KBM-7 (cell line): ENCODE measurements at regions not wholly inside any gene's neighbourhood (a gene's known extent, or its start where the extent isn't known, plus 50 kb on each side); places are given as distances from the start of the nearest gene placed in this dataset.

Source experiments
- DNase-seq: peaks from one replicate; pipeline ENCODE4 v3.0.0-alpha.2; 2015
- in situ Hi-C: fragments of 300-500 bp; cut with MboI; formaldehyde crosslinking; loops from 2 replicates; pipeline ENCODE4 v1.14.3; 2020; ENCODE audit warnings: low sequenced_read_pairs, low pct_unique_long_range_greater_than_20kb, mixed read lengths

DNA sequence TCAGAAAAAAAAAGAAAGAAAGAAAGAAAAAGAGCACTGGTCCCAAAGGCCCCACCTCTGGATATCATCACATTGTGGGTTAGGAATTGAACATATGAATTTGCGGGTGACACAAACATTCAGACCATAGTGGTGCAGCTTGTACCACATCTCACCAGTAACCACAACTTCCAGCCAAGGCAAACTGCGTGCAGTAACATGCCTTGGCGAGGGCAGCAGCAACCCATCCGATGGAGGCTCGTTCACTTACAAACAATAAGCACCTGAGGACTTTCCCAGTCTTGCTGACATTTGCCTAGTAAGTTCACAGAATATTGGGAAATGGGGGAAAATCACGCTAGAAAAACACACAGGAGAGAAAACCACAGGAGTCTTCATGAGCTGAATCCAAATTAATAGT is 508.1 kb downstream of the ZNF608 start:
- in situ Hi-C loops, result no loop called here
- DNase-seq, result no peak

DNA sequence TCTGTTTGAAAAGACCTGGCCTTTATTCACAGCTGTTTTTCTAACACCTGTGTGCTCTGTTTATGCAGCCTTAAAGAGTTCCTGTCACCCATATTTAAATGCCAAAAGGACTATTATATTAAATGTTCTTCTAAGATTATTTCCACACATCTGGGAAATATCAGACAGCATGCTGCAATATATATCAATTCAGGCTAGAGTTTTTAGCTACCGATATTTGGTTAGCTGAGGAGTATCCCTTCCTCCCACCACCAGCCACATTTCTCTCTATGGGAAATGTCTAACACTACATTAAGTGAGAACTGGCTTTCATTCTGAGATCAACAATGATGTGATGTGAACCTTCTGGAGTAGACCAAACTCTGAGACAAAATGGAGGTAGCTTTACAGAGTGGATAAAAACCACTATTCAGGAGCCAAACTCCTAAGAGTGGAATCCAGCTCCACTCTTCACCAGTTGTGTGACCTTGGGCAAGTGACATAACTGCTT is 509.2 kb downstream of the ZNF608 start:
- no peak for DNase-seq
- in situ Hi-C loops, result no loop called here

DNA sequence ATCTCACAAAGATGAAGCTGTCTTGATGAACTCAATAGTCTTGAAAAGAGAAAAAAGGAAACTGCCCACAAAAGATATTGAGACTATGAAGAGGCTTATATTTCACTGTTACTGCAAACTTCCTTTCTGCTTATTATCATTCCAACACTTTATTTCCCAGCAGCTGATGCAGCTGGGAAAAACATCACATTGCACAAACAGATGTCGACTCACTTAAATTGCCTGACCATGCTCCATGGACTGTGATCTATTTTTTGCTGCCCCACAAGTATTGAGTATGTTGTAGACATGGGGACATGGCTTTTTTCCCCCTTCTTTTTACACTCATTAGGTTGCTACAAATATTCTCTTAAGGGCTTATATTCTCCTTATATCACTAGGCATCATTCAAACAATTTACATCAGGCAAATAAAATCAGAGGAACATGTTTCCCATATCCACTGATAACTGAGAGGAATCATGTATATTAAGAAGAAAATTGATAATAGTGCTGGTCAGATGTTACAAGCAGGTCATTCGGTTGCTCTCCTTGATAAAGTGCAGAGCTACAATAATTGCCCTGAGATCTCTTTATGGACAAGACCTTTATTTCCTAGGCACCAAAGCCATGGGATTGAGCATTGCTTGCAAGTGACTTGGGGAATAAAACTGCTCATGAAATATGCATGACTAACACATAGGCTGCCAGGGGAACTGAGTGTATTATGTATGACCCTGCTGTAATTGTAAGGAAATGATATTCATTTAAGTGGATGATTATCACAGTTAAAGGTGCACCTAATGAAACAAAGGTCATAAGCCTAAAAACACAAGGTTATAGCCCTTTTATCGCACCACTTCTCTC is 509.9 kb downstream of the ZNF608 start:
- in situ Hi-C loops, result no loop called here
- DNase-seq, result no peak

DNA sequence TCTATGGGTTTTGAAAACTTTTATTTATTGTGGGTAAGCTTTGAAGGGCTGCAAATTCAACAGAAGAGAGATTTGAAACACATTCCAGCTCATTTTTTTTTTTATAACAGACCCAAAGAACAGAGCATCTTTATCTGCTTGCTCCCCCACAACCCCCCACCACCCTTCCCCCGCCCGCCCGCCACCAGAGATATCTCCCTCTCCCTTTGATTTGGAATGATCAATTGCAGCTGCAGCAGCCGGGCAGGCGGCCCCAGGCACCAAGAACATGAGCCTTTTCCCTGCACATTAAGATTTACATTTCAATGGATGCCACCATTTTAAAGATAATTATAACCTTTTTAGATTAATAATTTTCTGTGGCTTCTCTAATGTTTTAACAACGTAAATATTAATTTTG is 510.9 kb downstream of the ZNF608 start:
- in situ Hi-C loops, result no loop called here
- no peak for DNase-seq

DNA sequence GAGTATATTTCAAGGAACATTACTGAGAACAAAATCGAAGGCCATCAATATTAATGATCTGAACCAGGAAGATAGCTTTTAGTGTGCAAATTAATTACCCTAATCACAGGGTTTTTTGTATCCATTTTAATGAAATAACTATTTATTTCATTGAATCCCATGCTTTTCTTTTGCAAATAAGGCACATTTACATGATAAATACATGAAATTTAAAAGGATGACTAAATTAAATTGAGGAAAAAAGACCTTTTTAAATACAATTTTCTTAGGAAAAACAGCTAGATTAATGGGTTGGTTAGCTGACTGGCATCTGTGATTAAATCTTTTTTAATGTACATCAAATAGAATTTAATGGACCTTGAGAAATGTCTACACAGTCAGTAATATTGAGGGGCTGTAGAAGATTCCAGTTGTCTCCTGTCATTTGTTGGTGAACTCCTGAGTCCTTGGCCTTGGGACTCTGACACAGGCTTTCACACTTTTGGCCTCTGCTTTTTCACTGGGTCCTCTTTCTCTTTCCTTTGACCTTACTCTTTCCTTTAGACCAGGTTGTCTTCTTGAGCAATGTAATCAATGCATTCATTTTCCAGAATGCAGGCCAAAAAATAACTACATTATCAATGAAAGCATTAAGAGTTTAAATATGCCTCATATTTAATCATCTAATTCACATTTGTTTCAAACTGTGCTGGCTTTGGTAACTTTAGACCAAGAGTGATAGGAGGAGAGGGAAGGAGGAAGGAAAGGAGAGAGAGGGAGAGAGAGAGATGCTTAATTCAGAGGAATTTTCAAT is 511.5 kb downstream of the ZNF608 start:
- in situ Hi-C loops, result no loop called here
- DNase-seq, result no peak

DNA sequence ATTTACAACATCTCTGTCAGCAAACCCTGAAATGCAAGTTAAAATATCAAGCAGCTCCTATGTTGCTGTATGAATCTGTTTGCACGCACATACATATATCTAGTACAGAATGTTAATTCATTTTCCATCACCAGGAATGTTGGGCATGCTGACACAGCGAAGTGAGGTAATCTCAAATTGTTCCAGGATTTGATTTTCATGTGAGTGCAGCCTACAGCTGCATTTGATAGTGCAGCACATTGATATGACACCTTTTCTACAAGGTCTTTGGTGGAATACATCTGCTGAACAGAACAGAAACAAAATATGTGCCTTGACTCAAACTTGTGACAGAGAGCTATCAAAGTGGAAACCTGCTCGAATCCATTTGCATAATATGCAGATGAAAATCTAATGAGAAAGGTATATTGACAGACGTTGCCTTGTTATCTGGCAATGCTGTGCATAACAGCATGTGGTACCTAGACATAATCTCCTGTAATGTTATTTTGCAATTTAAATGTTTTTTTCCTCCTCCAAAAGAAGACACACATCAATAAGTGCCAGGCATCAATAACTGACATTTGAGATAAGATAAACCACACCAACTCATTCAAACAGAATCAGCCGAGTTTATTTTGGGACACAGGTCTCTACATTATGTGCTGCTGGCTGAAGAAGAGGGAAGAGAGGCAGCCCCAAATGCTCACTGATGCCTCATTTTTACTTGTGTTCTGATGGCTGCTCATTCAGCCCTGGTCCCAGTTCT is 512.2 kb downstream of the ZNF608 start:
- in situ Hi-C loops, result no loop called here
- DNase-seq, result no peak

DNA sequence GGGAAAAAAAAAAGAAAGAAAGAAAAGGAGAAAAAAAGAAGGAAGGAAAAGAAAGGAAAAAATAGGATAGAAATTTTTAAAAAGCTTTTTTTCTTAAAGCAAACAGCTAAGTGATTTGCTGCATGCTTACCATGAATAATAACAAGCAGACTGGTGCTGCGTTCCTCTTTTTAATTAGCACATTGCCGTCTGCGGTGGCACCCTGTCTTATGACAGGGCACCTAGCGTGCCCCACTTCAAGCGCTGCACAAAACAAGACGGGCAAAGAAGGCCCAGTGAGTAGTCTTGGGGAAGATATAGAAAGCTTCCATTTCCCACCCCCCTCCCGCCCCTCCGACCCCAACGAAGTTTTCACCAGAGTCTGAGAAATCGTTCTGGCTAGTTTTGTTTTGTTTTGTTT is 513.9 kb downstream of the ZNF608 start:
- DNase-seq, result no peak

DNA sequence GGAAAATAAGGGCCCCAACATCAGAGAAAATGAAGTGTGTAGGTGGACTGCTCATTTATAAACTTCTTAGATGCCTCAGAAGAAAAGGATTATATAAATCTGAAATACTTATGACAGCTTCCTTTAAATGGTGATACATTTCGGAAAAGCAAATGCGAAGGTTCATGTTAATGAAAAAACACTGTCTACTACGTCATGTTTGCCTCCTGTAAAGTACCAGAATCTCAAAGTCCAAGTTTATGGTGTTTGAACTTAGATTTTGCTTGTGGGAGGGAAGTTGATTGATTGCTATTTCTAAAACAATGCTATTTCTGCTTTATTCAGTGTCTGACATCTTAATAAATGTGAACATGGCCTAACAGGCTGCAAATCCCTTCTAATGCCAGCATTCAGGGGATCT is 514.6 kb downstream of the ZNF608 start:
- in situ Hi-C loops, result no loop called here
- DNase-seq, result no peak

More for the DNA sequence above, 513.9 kb downstream of the ZNF608 start:
- in situ Hi-C loops, result no loop called here

DNA sequence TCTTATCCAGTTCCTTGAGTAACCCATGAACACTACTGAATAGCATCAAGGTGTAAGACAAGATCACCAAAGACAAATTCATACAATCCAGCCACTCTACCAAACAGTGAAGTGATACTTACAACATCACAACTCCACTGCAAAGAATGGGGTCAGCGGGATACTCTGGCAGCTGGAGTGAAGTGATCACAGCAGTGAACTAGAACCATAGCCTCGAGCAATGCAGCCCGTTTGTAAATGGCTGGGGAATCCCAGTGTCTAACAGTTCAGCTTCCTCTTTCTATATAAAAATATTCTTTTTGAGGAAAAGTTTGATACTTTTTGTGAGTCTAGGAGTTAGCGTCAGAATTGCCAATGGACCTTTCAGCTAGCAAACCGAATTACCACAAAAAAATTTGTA is 515.2 kb downstream of the ZNF608 start:
- no peak for DNase-seq
- in situ Hi-C loops, result no loop called here

DNA sequence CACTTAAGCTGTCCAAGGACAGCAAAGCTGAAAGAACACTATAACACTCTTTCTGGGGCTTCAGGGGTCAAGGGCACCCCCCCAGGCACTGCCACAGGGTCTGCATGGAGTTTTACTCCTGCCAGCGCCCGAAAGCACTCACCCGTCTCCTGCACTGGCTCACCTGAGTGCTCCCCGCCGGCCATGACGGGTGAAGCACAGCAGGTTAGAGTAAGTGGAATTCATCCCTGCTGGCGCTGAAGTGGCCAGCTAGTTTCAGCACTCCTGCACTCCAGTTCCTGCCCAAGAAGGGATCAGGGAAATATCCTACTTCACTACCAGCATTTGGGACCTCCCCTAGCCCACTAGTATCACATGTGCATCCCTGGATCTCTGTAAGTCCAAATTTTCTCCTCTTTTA is 516.0 kb downstream of the ZNF608 start:
- DNase-seq, result no peak

DNA sequence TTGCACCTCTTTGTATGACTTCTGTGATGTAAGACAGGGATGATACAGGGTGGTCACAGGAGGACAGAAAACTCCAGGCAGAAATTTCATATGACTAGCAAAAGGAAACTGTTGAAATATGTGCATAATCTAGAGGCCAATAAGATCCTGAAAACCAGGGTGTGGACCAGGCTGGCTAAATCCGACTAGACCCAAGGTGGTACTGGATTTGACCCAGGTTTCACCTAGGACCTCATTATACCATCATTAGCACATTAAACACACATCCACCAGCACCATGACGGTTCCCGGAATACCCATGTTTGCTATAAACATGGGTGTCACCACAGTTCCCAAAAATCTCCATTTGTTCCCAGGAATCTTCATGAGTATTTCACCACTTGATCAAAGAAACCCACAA is 517.1 kb downstream of the ZNF608 start:
- in situ Hi-C loops, result no loop called here

More for the DNA sequence above, 516.0 kb downstream of the ZNF608 start:
- in situ Hi-C loops, result no loop called here

DNA sequence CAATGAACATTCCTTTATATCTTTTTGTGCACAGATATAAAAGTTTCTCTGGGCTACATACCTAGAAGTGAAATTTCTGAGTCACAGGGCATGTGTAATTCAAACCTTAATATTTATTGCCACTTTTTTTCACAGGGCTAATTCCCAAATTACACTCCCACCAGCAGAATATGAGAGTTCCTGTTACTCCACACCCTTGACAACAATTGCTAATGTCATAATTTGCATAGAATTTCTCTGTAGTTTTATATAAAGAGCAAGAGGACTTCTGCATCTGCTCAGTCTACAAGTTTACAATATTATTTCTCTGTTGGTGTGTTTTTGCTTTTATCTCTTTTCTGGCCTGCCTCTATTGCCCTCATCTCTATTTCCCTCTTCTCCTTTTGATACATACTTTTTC is 518.5 kb downstream of the ZNF608 start:
- in situ Hi-C loops, result no loop called here

More for the DNA sequence above, 517.1 kb downstream of the ZNF608 start:
- no peak for DNase-seq

DNA sequence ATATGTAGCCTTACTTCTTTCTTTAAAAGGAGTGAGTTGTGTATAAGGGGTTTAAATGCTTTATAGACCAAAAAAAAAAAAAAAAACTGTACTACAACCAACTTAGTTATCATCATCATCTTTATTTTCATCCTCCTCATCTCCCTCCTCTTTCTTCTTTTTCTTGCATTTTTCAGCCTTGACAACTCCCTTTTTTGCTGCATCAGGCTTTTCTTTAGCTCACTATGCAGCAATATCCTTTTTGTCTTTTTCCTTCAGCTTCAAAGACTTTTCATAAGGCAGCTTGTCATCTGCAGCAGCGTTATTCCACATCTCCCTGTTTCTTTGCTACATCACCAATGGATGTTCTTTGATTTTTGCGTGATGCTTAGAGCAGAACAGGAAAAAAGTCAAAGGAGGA is 526.0 kb downstream of the ZNF608 start:
- in situ Hi-C loops, result no loop called here
- DNase-seq, result no peak

More for the DNA sequence above, 518.5 kb downstream of the ZNF608 start:
- DNase-seq, result no peak

DNA sequence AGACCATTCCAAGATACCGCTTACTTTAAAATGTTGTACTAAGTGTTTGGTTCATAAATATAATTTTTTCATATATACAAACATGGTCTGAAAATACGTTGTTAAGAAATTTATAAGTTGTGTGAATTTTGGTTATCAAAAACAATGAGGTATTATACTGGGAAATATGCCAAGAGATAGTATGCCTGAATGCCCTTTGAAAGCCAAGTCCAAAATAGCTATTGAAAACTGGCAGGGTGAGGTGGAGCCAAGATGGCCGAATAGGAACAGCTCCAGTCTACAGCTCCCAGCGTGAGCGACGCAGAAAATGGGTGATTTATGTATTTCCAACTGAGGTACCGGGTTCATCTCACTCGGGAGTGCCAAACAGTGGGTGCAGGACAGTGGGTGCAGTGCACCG is 533.5 kb downstream of the ZNF608 start:
- in situ Hi-C loops, result no loop called here

DNA sequence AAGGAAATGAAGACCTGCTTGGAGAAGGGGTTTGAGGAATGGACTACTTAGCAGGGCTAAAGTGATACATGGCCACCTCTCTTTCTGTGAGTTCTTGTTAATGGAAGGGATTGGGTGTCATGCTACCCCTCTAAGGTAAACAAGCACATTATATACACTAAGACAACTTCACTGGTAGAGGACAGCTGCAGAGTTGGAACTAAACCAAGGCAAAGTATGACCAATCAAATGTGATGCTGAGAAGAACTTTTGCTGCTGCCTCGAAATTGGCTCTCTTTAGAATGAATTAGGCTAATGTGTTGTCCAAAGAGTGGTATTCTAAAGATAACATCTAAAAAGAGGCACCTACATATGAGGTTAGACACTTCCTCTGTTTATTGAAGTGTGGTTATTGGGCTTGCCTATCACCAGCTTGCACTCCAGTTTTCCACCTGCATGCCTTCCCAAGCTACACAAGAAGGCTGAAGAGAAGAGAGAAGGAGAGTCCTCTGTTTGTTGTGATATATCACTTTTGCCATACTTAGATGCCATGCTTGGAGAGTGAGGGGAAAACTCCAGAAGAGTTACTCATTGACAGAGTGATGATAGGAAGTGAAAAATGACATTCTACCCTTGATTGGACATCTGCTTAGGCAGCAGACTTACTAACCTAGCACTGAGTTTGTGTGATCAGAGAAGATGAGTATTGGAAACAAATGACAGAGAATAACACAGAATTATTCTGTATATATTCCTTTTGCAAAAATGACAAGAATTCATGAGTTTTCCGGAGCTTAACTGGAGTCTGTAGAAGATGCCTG is 536.1 kb downstream of the ZNF608 start:
- DNase-seq, result no peak
- in situ Hi-C loops, result no loop called here

More for the DNA sequence above, 533.5 kb downstream of the ZNF608 start:
- no peak for DNase-seq

DNA sequence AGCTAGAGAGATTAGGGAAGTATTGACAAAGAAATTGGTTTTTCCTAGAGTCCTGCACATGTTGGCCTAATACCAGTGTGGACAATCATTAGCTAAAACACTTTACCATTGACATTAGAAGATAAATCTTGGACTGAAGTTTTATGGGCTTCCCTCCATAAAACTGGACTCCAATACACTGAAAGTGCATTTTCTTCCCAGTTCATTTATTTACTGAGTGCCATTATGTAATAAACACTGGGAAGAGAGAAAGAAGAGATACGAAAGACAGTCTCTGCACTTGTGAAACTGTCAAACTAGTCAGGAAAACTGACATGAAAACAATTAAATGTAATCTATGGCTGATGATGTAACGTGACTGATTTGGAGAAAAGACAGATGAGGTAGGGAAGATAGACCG is 539.3 kb downstream of the ZNF608 start:
- in situ Hi-C loops, result no loop called here
- no peak for DNase-seq

DNA sequence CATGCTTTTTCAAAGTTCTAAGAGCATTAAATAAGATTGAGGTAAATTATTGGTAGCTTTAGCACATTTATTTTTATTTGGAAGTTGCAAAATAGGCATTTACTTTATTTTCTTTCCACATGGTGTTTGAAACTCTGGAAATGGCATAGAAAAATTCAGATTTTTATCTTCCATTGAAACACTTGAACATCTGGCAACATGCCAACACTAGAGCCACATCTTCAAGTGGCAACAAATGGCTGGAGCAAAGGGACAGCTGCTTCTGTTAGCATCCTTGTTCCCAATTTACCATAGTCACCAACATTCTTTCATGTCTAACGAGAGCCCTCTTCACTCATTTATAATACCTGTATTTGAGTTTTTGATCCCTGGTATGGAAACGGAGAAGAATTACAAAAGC is 539.9 kb downstream of the ZNF608 start:
- DNase-seq, result no peak
- in situ Hi-C loops, result no loop called here

DNA sequence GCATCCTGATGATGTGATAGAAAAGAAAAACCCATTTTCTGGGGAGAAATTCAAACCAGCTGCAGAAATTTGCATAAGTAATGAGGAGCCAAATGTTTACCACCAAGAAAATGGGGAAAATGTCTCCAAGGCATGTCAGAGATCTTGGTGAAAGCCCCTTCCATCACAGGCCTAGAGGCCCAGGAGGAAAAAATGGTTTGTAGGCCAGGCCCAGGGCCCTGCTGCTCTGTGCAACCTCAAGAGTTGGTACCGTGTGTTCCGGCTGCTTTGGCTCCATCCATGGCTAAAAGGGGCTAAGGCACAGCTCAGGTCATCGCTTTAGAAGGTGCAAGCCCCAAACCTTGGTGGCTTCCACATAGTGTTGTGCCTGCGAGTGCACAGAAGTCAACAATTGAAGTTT is 543.1 kb downstream of the ZNF608 start:
- no peak for DNase-seq
- in situ Hi-C loops, result no loop called here

DNA sequence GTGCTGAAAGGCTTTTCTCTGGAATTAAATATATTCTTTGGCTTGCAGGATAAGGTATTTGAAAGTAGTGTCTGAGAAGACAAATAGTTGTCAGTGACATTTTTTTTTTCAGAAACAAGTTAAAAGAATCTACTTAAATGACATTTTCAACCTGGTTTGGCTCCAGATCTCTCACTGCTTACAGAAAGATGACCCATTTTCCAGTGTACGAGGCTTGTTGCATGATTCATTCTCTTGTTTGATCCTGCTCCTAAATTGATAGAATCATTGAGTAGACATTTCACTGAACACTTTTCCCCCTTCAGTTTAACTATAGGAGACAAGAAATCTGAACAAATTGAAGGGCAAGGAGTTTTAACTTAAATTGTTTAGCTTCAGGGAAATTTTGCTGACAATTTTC is 546.1 kb downstream of the ZNF608 start:
- in situ Hi-C loops, result no loop called here
- no peak for DNase-seq
